ENCODE measurements at regions not wholly inside any gene's neighbourhood (a gene's known extent, or its start where the extent isn't known, plus 50 kb on each side); places are given as distances from the start of the nearest gene placed in this dataset.

- TF ChIP-seq CTCF (IDR thresholded peaks at IDR 0.05) = no peak
- TF ChIP-seq EZH2 (IDR thresholded peaks at IDR 0.05) = no peak
These were observed 459.4 kb upstream of the AZI2 start for GRCh38 chr3:28808068-28808467.
